GM23338 (cell line): ENCODE measurements at regions not wholly inside any gene's neighbourhood (a gene's known extent, or its start where the extent isn't known, plus 50 kb on each side); places are given as distances from the start of the nearest gene placed in this dataset.
"Not testable (repeated sequence)": the region's sequence is repeated elsewhere in the genome, so short reads cannot be mapped to it uniquely, and the experiment has no call there.

Experiments
- ATAC-seq: fragments of 200-7000 bp; cut with Tn5 transposase; 3 replicates; pipeline ENCODE4 v1.9.1; 2020
- DNase-seq: peaks from one replicate; pipeline ENCODE4 v3.0.0-alpha.2; 2015; ENCODE audit warnings: low spot score
- H2AFZ ChIP-seq: fragments of 200-600 bp; sonication (generic); 2 replicates; pipeline ENCODE4 v1.8.0; 2016; ENCODE audit warnings: antibody characterized with exemption, mild to moderate bottlenecking, moderate library complexity
- H3F3A ChIP-seq: fragments of 200-600 bp; sonication (generic); replicated peaks from 2 replicates; pipeline ENCODE4 v1.8.0; 2017; ENCODE audit warnings: antibody characterized with exemption, mixed run types, low read depth
- H3K27ac ChIP-seq: fragments of 200-600 bp; sonication (generic); 2 replicates; pipeline ENCODE4 v1.6.1; 2016; ENCODE audit warnings: low read depth
- H3K27me3 ChIP-seq: fragments of 200-600 bp; sonication (generic); 2 replicates; pipeline ENCODE4 v1.8.0; 2016; ENCODE audit warnings: mild to moderate bottlenecking, mixed run types, moderate library complexity; ENCODE audit not compliant: insufficient read depth
- H3K36me3 ChIP-seq: fragments of 200-600 bp; sonication (generic); 2 replicates; pipeline ENCODE4 v1.8.0; 2016; ENCODE audit warnings: mild to moderate bottlenecking; ENCODE audit not compliant: insufficient read depth
- H3K4me1 ChIP-seq: fragments of 200-600 bp; sonication (generic); 2 replicates; pipeline ENCODE4 v1.8.0; 2016; ENCODE audit warnings: mild to moderate bottlenecking, moderate library complexity; ENCODE audit not compliant: insufficient read depth
- H3K4me2 ChIP-seq: fragments of 200-600 bp; sonication (generic); 2 replicates; pipeline ENCODE4 v1.7.1; 2017; ENCODE audit warnings: mixed run types
- H3K4me3 ChIP-seq: fragments of 200-600 bp; sonication (generic); 2 replicates; pipeline ENCODE4 v1.6.1; 2016; ENCODE audit warnings: mixed run types
- H3K79me2 ChIP-seq: fragments of 200-600 bp; sonication (generic); replicated peaks from 2 replicates; pipeline ENCODE4 v1.8.0; 2017; ENCODE audit warnings: mild to moderate bottlenecking; ENCODE audit not compliant: insufficient read depth
- H3K9me2 ChIP-seq: fragments of 200-600 bp; sonication (generic); 2 replicates; pipeline ENCODE4 v1.8.0; 2017; ENCODE audit not compliant: insufficient read depth
- H4K20me1 ChIP-seq: fragments of 200-600 bp; sonication (generic); replicated peaks from 2 replicates; pipeline ENCODE4 v1.8.0; 2017; ENCODE audit warnings: mild to moderate bottlenecking; ENCODE audit not compliant: insufficient read depth
- H3K27ac Mint-ChIP-seq: 2 replicates; pipeline ENCODE4 v1.8.0; 2020; ENCODE audit warnings: inconsistent platforms, mild to moderate bottlenecking, moderate library complexity, mixed read lengths
- H3K27me3 Mint-ChIP-seq: 3 replicates; pipeline ENCODE4 v1.8.0; 2022; ENCODE audit warnings: low read depth, mild to moderate bottlenecking, moderate library complexity, mixed read lengths, inconsistent platforms; ENCODE audit not compliant: insufficient read depth, poor library complexity
- H3K36me3 Mint-ChIP-seq: 3 replicates; pipeline ENCODE4 v1.8.0; 2021; ENCODE audit warnings: low read depth, mild to moderate bottlenecking, inconsistent platforms, moderate library complexity, mixed read lengths
- H3K4me1 Mint-ChIP-seq: 3 replicates; pipeline ENCODE4 v1.8.0; 2020; ENCODE audit warnings: mild to moderate bottlenecking, inconsistent platforms, mixed read lengths
- H3K4me3 Mint-ChIP-seq: 3 replicates; pipeline ENCODE4 v1.8.0; 2021; ENCODE audit warnings: moderate library complexity, mild to moderate bottlenecking, inconsistent platforms, mixed read lengths
- H3K9me3 Mint-ChIP-seq: 3 replicates; pipeline ENCODE4 v1.8.0; 2020; ENCODE audit warnings: moderate library complexity, mild to moderate bottlenecking, inconsistent platforms, mixed read lengths
- EZH2phosphoT487 ChIP-seq: fragments of 200-600 bp; sonication (generic); IDR thresholded peaks from one replicate; pipeline ENCODE4 v1.8.1; 2018; ENCODE audit warnings: antibody characterized with exemption; ENCODE audit not compliant: unreplicated experiment
- POLR2AphosphoS5 ChIP-seq: IDR thresholded peaks from 2 replicates; pipeline ENCODE4 v1.6.1; 2016; ENCODE audit warnings: antibody characterized with exemption, low read depth
- STAT1 ChIP-seq: IDR thresholded peaks from one replicate; pipeline ENCODE4 v1.6.1; 2016; ENCODE audit warnings: antibody characterized with exemption; ENCODE audit not compliant: unreplicated experiment
- ZNF114 ChIP-seq: fragments of 250-450 bp; sonication (Bioruptor Pico); IDR thresholded peaks from 2 replicates; pipeline ENCODE4 v1.5.0; 2020; ENCODE audit warnings: mild to moderate bottlenecking, moderate library complexity
- TF ChIP-seq, protein P1 (sequence below): IDR thresholded peaks from 2 replicates; pipeline ENCODE4 v1.6.1; 2016; ENCODE audit warnings: antibody characterized with exemption
- TF ChIP-seq, protein P2 (sequence below): IDR thresholded peaks from one replicate; pipeline ENCODE4 v1.6.1; 2018; ENCODE audit warnings: antibody characterized with exemption; ENCODE audit not compliant: unreplicated experiment

DNA sequence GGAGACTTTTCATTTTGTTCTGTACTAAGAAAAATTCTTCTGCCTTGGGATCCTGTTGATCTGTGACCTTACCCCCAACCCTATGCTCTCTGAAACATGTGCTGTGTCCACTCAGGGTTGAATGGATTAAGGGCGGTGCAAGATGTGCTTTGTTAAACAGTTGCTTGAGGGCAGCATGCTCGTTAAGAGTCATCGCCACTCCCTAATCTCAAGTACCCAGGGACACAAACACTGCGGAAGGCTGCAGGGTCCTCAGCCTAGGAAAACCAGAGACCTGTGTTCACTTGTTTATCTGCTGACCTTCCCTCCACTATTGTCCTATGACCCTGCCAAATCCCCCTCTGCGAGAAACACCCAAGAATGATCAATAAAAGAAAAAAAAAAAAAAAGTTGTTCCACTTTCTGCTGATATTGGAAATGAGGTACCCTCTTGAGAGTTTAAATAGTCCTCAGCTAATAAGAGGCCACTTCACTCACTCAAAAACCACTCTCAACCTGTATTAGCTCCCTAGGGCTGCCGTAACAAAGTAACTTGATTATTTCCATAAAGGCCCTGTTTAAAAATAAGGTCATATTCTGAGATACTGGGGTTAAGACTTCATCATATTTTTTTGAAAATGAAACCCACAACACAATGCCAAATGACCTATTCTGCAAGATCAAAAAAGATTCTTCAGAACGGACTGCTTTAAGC is 174.6 kb upstream of the CRIM1 start:
- H3K36me3 ChIP-seq, H3F3A ChIP-seq, H2AFZ ChIP-seq, H3K79me2 ChIP-seq, H3K4me1 ChIP-seq, H3K27ac Mint-ChIP-seq, H3K4me1 Mint-ChIP-seq, H3K4me2 ChIP-seq, H3K4me3 ChIP-seq, ATAC-seq, DNase-seq, H3K27ac ChIP-seq, H3K27me3 ChIP-seq, H3K4me3 Mint-ChIP-seq, H3K27me3 Mint-ChIP-seq, H4K20me1 ChIP-seq, H3K9me2 ChIP-seq: not testable (repeated sequence)
- Mint-ChIP-seq H3K36me3 (peaks cover 18% of the 10 kb centered on the region), H3K9me3 (peaks cover 24% of the 10 kb centered on the region)

DNA sequence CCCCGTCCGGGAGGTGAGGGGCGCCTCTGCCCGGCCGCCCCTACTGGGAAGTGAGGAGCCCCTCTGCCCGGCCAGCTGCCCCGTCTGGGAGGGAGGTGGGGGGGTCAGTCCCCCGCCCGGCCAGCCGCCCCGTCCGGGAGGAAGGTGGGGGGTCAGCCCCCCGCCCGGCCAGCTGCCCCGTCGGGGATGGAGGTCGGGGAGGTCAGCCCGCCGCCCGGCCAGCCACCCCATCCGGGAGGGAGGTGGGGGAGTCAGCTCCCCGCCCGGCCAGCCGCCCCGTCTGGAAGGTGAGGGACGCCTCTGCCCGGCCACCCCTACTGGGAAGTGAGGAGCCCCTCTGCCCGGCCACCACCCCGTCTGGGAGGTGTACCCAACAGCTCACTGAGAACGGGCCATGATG is 175.3 kb upstream of the CRIM1 start:
- not testable (repeated sequence) for H3K4me3 ChIP-seq, H3K27me3 ChIP-seq, H3K9me2 ChIP-seq, H3K27ac ChIP-seq, H4K20me1 ChIP-seq, DNase-seq, H3F3A ChIP-seq, H3K79me2 ChIP-seq, H3K36me3 ChIP-seq, H3K4me3 Mint-ChIP-seq, ATAC-seq, H3K4me1 Mint-ChIP-seq, H3K27ac Mint-ChIP-seq, H3K4me2 ChIP-seq, H3K4me1 ChIP-seq, H2AFZ ChIP-seq, H3K27me3 Mint-ChIP-seq
- Mint-ChIP-seq H3K9me3 (peaks cover 24% of the 10 kb centered on the region), H3K36me3 (peaks cover 18% of the 10 kb centered on the region)

DNA sequence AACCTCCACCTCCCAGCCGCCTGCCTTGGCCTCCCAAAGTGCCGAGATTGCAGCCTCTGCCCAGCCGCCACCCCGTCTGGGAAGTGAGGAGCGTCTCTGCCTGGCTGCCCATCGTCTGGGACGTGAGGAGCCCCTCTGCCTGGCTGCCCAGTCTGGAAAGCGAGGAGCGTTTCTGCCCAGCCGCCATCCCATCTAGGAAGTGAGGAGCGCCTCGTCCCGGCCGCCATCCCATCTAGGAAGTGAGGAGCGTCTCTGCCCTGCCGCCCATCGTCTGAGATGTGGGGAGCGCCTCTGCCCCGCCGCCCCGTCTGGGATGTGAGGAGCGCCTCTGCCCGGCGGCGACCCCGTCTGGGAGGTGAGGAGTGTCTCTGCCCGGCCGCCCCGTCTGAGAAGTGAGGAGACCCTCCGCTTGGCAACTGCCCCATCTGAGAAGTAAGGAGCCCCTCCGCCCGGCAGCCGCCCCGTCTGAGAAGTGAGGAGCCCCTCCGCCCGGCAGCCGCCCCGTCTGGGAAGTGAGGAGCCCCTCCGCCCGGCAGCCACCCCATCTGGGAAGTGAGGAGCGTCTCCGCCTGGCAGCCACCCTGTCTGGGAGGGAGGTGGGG is 175.8 kb upstream of the CRIM1 start:
- H2AFZ ChIP-seq, H3K27me3 ChIP-seq, H3K4me3 Mint-ChIP-seq, H3K36me3 ChIP-seq, H3K27ac ChIP-seq, H3K9me2 ChIP-seq, DNase-seq, ATAC-seq, H3K4me1 Mint-ChIP-seq, H3K4me2 ChIP-seq, H3K79me2 ChIP-seq, H3K27ac Mint-ChIP-seq, H4K20me1 ChIP-seq, H3K27me3 Mint-ChIP-seq, H3K4me3 ChIP-seq, H3K4me1 ChIP-seq, H3F3A ChIP-seq: not testable (repeated sequence)
- Mint-ChIP-seq H3K36me3 (peaks cover 18% of the 10 kb centered on the region), H3K9me3 (peaks cover 24% of the 10 kb centered on the region)

DNA sequence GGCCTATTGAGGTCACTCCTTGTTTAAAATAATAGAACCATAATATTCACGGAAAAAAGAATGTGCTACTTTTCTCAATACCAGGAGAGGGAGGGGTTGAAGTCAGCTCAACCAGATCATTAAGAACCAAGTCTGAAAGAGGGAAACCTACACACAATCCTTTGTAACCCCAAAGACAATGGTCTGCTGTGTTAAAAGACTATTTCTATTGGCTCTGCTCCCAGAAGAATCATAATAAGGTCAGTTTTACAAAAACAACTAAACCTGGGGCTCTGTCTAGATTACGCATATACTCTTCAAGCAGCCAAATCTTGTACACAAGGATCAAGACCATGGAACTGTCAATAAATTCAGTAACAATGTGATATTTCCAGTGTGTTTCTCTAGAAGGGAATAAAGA is 177.2 kb upstream of the CRIM1 start:
- Histone ChIP-seq H3K4me2 (no peak overlapping the region), H4K20me1 (no peaks in the 10 kb centered on the region), H3F3A (no peaks in the 10 kb centered on the region), H3K36me3 (no peaks in the 10 kb centered on the region), H3K79me2 (no peaks in the 10 kb centered on the region), H3K27me3 (no peaks in the 10 kb centered on the region), H3K4me3 (no peak overlapping the region), H3K27ac (no peak overlapping the region), H3K4me1 (no peaks in the 10 kb centered on the region), H3K9me2 (peaks cover 3% of the 10 kb centered on the region; the same call in 1 of the 2 replicates), H2AFZ (no peak overlapping the region)
- H3K27me3 Mint-ChIP-seq = no peaks in the 10 kb centered on the region
- peaks cover 24% of the 10 kb centered on the region for H3K9me3 Mint-ChIP-seq
- H3K36me3 Mint-ChIP-seq = peaks cover 18% of the 10 kb centered on the region
- ATAC-seq (no peak), DNase-seq (no peak)
- no peak overlapping the region for H3K27ac Mint-ChIP-seq
- H3K4me3 Mint-ChIP-seq = no peak overlapping the region
- no peaks in the 10 kb centered on the region for H3K4me1 Mint-ChIP-seq
- TF ChIP-seq, protein P1, sequence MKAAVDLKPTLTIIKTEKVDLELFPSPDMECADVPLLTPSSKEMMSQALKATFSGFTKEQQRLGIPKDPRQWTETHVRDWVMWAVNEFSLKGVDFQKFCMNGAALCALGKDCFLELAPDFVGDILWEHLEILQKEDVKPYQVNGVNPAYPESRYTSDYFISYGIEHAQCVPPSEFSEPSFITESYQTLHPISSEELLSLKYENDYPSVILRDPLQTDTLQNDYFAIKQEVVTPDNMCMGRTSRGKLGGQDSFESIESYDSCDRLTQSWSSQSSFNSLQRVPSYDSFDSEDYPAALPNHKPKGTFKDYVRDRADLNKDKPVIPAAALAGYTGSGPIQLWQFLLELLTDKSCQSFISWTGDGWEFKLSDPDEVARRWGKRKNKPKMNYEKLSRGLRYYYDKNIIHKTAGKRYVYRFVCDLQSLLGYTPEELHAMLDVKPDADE = no peak
- TF ChIP-seq, protein P2, sequence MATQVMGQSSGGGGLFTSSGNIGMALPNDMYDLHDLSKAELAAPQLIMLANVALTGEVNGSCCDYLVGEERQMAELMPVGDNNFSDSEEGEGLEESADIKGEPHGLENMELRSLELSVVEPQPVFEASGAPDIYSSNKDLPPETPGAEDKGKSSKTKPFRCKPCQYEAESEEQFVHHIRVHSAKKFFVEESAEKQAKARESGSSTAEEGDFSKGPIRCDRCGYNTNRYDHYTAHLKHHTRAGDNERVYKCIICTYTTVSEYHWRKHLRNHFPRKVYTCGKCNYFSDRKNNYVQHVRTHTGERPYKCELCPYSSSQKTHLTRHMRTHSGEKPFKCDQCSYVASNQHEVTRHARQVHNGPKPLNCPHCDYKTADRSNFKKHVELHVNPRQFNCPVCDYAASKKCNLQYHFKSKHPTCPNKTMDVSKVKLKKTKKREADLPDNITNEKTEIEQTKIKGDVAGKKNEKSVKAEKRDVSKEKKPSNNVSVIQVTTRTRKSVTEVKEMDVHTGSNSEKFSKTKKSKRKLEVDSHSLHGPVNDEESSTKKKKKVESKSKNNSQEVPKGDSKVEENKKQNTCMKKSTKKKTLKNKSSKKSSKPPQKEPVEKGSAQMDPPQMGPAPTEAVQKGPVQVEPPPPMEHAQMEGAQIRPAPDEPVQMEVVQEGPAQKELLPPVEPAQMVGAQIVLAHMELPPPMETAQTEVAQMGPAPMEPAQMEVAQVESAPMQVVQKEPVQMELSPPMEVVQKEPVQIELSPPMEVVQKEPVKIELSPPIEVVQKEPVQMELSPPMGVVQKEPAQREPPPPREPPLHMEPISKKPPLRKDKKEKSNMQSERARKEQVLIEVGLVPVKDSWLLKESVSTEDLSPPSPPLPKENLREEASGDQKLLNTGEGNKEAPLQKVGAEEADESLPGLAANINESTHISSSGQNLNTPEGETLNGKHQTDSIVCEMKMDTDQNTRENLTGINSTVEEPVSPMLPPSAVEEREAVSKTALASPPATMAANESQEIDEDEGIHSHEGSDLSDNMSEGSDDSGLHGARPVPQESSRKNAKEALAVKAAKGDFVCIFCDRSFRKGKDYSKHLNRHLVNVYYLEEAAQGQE = no peak
- no peak for TF ChIP-seq POLR2AphosphoS5
- TF ChIP-seq EZH2phosphoT487 = no peak
- no peak for TF ChIP-seq STAT1
- TF ChIP-seq ZNF114 (CRISPR knock-in tag) = no peak
